ENCODE measurements at regions not wholly inside any gene's neighbourhood (a gene's known extent, or its start where the extent isn't known, plus 50 kb on each side); places are given as distances from the start of the nearest gene placed in this dataset.
"Not testable (repeated sequence)": the region's sequence is repeated elsewhere in the genome, so short reads cannot be mapped to it uniquely, and the experiment has no call there.

- WGBS, 2 donors, result 64 to 68% methylated on average over 6 of the region's 6 CpGs
- not testable (repeated sequence) for H3K27ac ChIP-seq; H3K4me1 ChIP-seq; H3K9me3 ChIP-seq; DNase-seq (ENCODE audit: low spot score in 2 of 2); H3K36me3 ChIP-seq; H3K27me3 ChIP-seq; H3K4me3 ChIP-seq
Measured at GRCh38 chr7:32816409-32816948, 75.1 kb downstream of the KBTBD2 start.

DNA sequence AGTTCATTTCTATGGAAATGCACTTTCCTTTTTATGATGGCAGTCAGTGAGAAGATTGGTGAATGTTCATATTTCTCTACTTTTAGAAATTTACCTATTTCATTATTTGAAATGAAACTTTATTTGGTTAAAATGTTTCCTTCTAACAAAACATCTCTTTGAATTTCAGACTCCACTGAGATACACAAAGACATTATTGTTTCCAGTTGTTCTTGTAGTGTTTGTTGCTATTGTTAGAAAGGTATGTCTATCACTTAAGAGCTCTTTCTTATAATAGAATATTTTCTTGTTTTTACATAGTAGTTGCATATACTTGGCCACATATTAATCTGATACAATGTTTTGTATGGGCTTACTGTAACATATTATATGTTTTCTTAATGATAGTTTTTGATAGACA, 76.8 kb downstream of the KBTBD2 start:
- not testable (repeated sequence) for H3K27me3 ChIP-seq; H3K9me3 ChIP-seq; H3K36me3 ChIP-seq; H3K4me1 ChIP-seq; H3K27ac ChIP-seq; H3K4me3 ChIP-seq; DNase-seq (ENCODE audit: low spot score in 2 of 2)

DNA sequence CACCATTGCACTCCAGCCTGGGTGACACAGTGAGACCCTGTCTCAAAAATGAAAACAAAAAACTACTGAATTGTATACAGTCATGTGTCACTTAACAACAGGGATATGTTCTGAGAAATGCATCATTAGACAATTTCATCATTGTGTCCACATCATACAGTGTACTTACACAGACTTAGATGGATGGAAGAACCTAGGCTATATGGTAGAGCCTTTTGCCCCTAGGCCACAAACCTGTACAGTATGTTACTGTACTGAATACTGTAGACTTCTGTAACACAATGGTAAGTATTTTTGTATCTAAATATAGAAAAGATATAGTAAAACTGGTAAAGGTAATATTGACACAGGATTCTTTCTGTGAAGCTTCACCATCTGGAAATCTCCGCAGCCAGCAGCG, 81.7 kb downstream of the KBTBD2 start:
- no peak overlapping the region for H3K4me3 ChIP-seq
- DNase-seq (ENCODE audit: low spot score in 2 of 2), result no peak
- 77 to 97% methylated on average over 2 of the region's 2 CpGs for WGBS, 2 donors
- no peak overlapping the region for H3K27ac ChIP-seq
- no peaks in the 10 kb centered on the region for H3K36me3 ChIP-seq
- TF ChIP-seq POLR2A (IDR thresholded peaks at IDR 0.05) (no peak), EP300 (IDR thresholded peaks at IDR 0.05) (no peak)
- TF ChIP-seq, protein P1, sequence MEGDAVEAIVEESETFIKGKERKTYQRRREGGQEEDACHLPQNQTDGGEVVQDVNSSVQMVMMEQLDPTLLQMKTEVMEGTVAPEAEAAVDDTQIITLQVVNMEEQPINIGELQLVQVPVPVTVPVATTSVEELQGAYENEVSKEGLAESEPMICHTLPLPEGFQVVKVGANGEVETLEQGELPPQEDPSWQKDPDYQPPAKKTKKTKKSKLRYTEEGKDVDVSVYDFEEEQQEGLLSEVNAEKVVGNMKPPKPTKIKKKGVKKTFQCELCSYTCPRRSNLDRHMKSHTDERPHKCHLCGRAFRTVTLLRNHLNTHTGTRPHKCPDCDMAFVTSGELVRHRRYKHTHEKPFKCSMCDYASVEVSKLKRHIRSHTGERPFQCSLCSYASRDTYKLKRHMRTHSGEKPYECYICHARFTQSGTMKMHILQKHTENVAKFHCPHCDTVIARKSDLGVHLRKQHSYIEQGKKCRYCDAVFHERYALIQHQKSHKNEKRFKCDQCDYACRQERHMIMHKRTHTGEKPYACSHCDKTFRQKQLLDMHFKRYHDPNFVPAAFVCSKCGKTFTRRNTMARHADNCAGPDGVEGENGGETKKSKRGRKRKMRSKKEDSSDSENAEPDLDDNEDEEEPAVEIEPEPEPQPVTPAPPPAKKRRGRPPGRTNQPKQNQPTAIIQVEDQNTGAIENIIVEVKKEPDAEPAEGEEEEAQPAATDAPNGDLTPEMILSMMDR (IDR thresholded peaks at IDR 0.05), result no peak
- no peaks in the 10 kb centered on the region for H3K9me3 ChIP-seq
- no peaks in the 10 kb centered on the region for H3K4me1 ChIP-seq
- H3K27me3 ChIP-seq, result no peaks in the 10 kb centered on the region

GRCh38 chr7:32809347-32809746, 82.2 kb downstream of the KBTBD2 start:
- WGBS, 2 donors, result 93 to 95% methylated on average over 2 of the region's 2 CpGs
- H3K36me3 ChIP-seq, result no peaks in the 10 kb centered on the region
- H3K4me1 ChIP-seq, result no peaks in the 10 kb centered on the region
- H3K9me3 ChIP-seq, result no peaks in the 10 kb centered on the region
- H3K27me3 ChIP-seq, result no peaks in the 10 kb centered on the region
- no peak overlapping the region for H3K4me3 ChIP-seq
- no peak for TF ChIP-seq POLR2A (IDR thresholded peaks at IDR 0.05)
- TF ChIP-seq, protein P1 (IDR thresholded peaks at IDR 0.05), result no peak
- no peak for TF ChIP-seq EP300 (IDR thresholded peaks at IDR 0.05)
- no peak for DNase-seq (ENCODE audit: low spot score in 2 of 2)
- H3K27ac ChIP-seq, result no peak overlapping the region

DNA sequence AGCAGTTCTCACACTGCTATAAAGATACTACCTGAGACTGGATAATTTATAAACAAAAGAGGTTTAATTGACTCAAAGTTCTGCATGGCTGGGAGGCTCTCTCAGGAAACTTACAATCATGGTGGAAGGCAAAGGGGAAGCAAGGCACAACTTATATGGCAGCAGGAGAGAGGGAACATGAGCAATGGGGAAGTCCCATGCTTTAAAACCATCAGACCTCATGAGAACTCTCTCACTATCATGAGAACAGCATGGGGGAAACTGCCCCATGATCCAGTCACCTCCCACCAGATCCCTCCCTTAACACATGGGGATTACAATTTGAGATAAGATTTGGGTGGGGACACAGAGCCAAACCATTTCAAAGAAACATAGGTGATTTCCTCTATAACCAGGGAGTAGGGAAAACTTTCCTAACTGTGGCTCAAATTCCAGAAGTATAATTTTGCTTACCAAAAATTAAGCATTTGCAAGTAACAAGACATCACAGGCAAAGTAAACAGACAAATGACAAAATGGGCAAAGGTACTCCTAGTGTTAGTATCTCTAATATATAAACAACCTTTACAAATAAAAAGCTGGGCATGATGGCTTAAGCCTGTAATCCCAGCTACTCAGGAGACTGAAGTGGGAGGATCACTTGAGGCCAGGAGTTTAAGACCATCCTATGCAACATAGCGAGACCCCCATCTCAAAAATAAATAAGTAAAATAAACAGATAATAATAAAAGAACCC, 88.0 kb downstream of the KBTBD2 start:
- peaks cover 0 to 8% (median 0%) of the 10 kb centered on the region in 4 donors for H3K9me3 ChIP-seq
- WGBS, 2 donors, result 95 to 97% methylated on average over 1 of the region's 1 CpG
- H3K27ac ChIP-seq, result no peak overlapping the region
- H3K4me3 ChIP-seq, result no peak overlapping the region
- TF ChIP-seq, protein P1 (IDR thresholded peaks at IDR 0.05), result no peak
- no peak for TF ChIP-seq POLR2A (IDR thresholded peaks at IDR 0.05)
- TF ChIP-seq EP300 (IDR thresholded peaks at IDR 0.05), result no peak
- H3K27me3 ChIP-seq, result no peaks in the 10 kb centered on the region
- no peak for DNase-seq (ENCODE audit: low spot score in 2 of 2)
- H3K36me3 ChIP-seq, result no peaks in the 10 kb centered on the region
- no peaks in the 10 kb centered on the region for H3K4me1 ChIP-seq

DNA sequence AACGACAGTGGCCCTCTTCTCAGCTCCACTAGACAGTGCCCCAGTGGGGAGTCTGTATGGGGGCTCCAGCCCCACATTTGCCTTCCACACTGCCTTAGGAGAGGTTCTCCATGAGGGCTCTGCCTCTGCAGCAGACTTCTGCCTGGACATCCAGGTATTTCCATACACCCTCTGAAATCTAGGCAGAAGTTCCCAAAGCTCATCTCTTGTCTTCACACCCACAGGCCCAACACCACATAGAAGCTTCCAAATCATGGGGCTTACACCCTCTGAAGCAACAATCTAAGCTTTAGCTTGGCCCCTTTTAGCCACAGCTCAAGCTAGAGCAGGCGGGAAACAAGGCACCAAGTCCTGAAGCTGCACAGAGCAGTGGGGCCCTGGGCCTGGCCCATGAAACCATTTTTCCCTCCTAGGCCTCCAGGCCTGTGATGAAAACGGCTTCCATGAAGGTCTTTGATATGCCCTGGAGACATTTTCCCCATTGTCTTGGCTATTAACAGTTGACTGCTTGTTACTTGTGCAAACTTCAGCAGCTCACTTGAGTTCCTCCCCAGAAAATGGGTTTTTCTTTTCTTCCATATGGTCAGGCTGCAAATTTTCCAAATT, 89.2 kb downstream of the KBTBD2 start:
- WGBS, 2 donors, result 87 to 94% methylated on average over 3 of the region's 3 CpGs
- H3K27me3 ChIP-seq, result no peaks in the 10 kb centered on the region
- peaks cover 0 to 8% (median 0%) of the 10 kb centered on the region in 4 donors for H3K9me3 ChIP-seq
- H3K4me3 ChIP-seq, result no peak overlapping the region
- no peak for DNase-seq (ENCODE audit: low spot score in 2 of 2)
- H3K27ac ChIP-seq, result no peak overlapping the region
- H3K4me1 ChIP-seq, result no peaks in the 10 kb centered on the region
- no peaks in the 10 kb centered on the region for H3K36me3 ChIP-seq
- no peak for TF ChIP-seq EP300 (IDR thresholded peaks at IDR 0.05)
- no peak for TF ChIP-seq POLR2A (IDR thresholded peaks at IDR 0.05)
- TF ChIP-seq, protein P1 (IDR thresholded peaks at IDR 0.05), result no peak

DNA sequence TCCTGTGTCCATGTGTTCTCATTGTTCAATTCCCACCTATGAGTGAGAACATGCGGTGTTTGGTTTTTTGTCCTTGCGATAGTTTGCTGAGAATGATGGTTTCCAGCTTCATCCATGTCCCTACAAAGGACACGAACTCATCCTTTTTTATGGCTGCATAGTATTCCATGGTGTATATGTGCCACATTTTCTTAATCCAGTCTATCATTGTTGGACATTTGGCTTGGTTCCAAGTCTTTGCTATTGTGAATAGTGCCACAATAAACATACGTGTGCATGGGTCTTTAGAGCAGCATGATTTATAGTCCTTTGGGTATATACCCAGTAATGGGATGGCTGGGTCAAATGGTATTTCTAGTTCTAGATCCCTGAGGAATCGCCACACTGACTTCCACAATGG, 98.5 kb downstream of the KBTBD2 start:
- WGBS, 2 donors, result 81 to 90% methylated on average over 3 to 4 of the region's 5 CpGs
- DNase-seq (ENCODE audit: low spot score in 2 of 2); H3K27me3 ChIP-seq; H3K4me3 ChIP-seq; H3K9me3 ChIP-seq; H3K4me1 ChIP-seq; H3K36me3 ChIP-seq; H3K27ac ChIP-seq: not testable (repeated sequence)

GRCh38 chr7:32790766-32791430, 100.7 kb downstream of the KBTBD2 start:
- H3K4me3 ChIP-seq; H3K36me3 ChIP-seq; H3K9me3 ChIP-seq; H3K27ac ChIP-seq; H3K27me3 ChIP-seq; H3K4me1 ChIP-seq; DNase-seq (ENCODE audit: low spot score in 2 of 2): not testable (repeated sequence)
- 48 to 50% methylated on average over 7 of the region's 7 CpGs for WGBS, 2 donors

DNA sequence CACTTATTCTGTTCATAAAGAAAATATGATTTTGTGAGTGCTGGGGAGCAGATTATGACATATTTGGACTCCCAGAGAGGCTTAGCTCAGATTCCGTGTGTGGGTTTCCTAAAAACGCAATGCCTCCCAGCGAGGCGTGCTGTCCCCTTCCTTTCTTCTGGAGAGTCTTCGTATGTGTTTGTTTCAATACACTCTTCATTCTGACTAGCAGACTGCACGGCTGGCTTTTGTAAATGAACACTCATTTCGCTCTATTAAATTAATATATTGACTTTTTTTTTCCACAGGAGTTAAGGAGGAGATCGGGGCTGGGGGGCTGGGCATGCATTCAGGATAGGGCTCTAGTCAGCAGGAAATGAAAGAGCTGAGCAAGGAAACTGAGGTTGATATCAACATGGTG, 102.3 kb downstream of the KBTBD2 start:
- WGBS, 2 donors, result 68 to 89% methylated on average over 8 of the region's 8 CpGs
- H3K4me3 ChIP-seq; H3K27me3 ChIP-seq; H3K27ac ChIP-seq; DNase-seq (ENCODE audit: low spot score in 2 of 2); H3K36me3 ChIP-seq; H3K9me3 ChIP-seq; H3K4me1 ChIP-seq: not testable (repeated sequence)
